ENCODE measurements at regions not wholly inside any gene's neighbourhood (a gene's known extent, or its start where the extent isn't known, plus 50 kb on each side); places are given as distances from the start of the nearest gene placed in this dataset.

DNA sequence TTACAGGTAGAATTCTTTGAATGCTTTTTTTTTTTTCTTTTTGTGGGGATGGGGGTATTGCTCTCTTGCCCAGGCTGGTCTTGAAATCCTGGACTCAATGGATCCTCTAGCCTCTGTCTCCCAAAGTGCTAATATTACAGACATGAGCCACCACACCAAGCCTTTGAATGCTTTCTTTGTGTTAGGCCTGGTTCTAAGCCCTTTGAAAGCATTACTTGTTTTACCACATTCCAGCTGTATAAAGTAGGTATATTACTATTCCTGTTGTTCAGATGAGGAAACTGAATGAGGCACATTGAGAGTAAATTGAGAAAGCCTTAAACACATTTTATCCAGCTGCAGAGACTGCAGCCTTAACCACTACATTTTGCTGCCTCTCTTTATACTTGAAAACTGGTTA lies 841.8 kb upstream of the ADGRL4 start:
- peak overlapping the region; percentile 18 for H3K27ac ChIP-seq (ENCODE audit: low read depth, low read length, severe bottlenecking)

DNA sequence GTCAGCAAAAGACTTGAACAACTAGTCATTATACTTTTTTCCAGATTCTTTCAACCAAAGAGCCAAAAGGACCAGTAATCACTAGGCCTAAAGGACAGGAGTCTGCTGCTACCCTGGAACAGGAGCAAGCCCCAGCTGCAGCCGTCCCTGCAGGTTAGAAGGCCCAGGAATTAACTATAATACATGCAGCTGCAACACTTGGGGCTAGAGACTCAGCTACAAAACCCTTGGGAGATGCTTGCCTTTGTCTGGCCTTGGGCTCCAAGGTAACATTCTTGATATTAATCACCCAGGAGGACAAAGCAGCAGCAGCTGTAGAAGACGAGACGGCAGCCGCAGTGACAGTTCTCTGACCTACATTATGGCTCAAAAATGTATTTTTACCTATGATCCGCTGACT lies 841.2 kb upstream of the ADGRL4 start:
- H3K4me3 ChIP-seq (ENCODE audit: extremely low read depth, insufficient read depth, low read length, poor library complexity, severe bottlenecking) = no peak overlapping the region
- peaks cover 3% of the 10 kb centered on the region for H3K4me1 ChIP-seq (ENCODE audit: control insufficient read depth, insufficient read depth, low read length, poor library complexity, severe bottlenecking)
- no peaks in the 10 kb centered on the region for H3K36me3 ChIP-seq (ENCODE audit: control insufficient read depth, insufficient read depth, low read length)
- no peaks in the 10 kb centered on the region for H3K9me3 ChIP-seq (ENCODE audit: control insufficient read depth, low read length)
- 80% methylated on average over 4 to 5 of the region's 5 CpGs for WGBS, 2 experiments (ENCODE audit: insufficient coverage in 2 of 2)
- peak overlapping the region; percentile 18 for H3K27ac ChIP-seq (ENCODE audit: low read depth, low read length, severe bottlenecking)

More for the DNA sequence above, 841.8 kb upstream of the ADGRL4 start:
- Histone ChIP-seq H3K4me1 (ENCODE audit: control insufficient read depth, insufficient read depth, low read length, poor library complexity, severe bottlenecking) (peaks cover 3% of the 10 kb centered on the region), H3K36me3 (ENCODE audit: control insufficient read depth, insufficient read depth, low read length) (no peaks in the 10 kb centered on the region), H3K4me3 (ENCODE audit: extremely low read depth, insufficient read depth, low read length, poor library complexity, severe bottlenecking) (no peak overlapping the region), H3K9me3 (ENCODE audit: control insufficient read depth, low read length) (no peaks in the 10 kb centered on the region)

DNA sequence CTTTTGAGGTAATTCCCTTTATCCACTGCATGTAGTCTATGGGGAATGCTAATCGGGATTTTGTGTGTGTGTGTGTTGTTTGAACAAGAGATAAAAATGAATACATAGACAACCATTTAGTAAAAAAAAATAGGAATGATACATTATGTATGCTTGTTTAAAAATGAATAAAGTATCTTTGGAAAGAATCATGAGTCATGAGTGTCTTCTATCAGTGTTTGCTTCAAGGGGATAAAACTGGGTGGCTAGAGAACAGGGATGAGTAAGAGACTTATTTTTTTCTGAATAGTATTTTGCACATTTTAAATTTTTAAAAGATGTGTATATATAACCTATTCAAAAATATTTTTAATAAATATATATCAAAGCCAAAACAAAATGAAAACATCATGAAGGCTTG lies 839.4 kb upstream of the ADGRL4 start:
- no CpG with 5 or more reads among the region's 1 CpG for WGBS, 2 experiments (ENCODE audit: insufficient coverage in 2 of 2)
- Histone ChIP-seq H3K4me3 (ENCODE audit: extremely low read depth, insufficient read depth, low read length, poor library complexity, severe bottlenecking) (no peak overlapping the region), H3K4me1 (ENCODE audit: control insufficient read depth, insufficient read depth, low read length, poor library complexity, severe bottlenecking) (peaks cover 3% of the 10 kb centered on the region), H3K27ac (ENCODE audit: low read depth, low read length, severe bottlenecking) (no peak overlapping the region), H3K36me3 (ENCODE audit: control insufficient read depth, insufficient read depth, low read length) (no peaks in the 10 kb centered on the region), H3K9me3 (ENCODE audit: control insufficient read depth, low read length) (no peaks in the 10 kb centered on the region)

DNA sequence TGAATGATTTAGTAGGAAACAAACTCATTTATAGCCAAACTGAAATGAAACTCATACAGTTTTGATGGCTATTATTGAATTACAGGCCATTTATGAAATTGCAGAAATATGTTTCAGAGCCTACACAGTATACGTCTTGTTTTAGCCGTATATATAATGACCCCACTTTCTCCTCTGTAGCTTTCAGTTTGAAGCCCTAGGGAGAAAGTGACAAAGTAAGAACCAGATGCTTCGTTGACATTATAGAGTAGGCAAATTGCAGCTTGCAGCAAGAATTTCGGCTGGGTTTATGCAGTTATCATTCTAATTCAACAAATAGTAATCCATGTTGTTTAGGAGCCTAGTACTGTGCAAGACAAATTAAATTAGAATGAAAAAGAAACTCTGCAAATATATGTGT lies 836.3 kb upstream of the ADGRL4 start:
- H3K9me3 ChIP-seq (ENCODE audit: control insufficient read depth, low read length) = no peaks in the 10 kb centered on the region
- no peak overlapping the region for H3K4me3 ChIP-seq (ENCODE audit: extremely low read depth, insufficient read depth, low read length, poor library complexity, severe bottlenecking)
- no peaks in the 10 kb centered on the region for H3K4me1 ChIP-seq (ENCODE audit: control insufficient read depth, insufficient read depth, low read length, poor library complexity, severe bottlenecking)
- no peaks in the 10 kb centered on the region for H3K36me3 ChIP-seq (ENCODE audit: control insufficient read depth, insufficient read depth, low read length)
- no CpG with 5 or more reads among the region's 4 CpGs for whole genome bisulfite sequencing, 2 experiments (ENCODE audit: insufficient coverage in 2 of 2)
- H3K27ac ChIP-seq (ENCODE audit: low read depth, low read length, severe bottlenecking) = no peak overlapping the region

GRCh38 chr1:79839882-79840281 lies 833.4 kb upstream of the ADGRL4 start:
- 86% methylated on average over 1 of the region's 1 CpG; no CpG with 5 or more reads in 1 of the 2 experiments for WGBS, 2 experiments (ENCODE audit: insufficient coverage in 2 of 2)
- Histone ChIP-seq H3K4me1 (ENCODE audit: control insufficient read depth, insufficient read depth, low read length, poor library complexity, severe bottlenecking) (no peaks in the 10 kb centered on the region), H3K9me3 (ENCODE audit: control insufficient read depth, low read length) (no peaks in the 10 kb centered on the region), H3K36me3 (ENCODE audit: control insufficient read depth, insufficient read depth, low read length) (no peaks in the 10 kb centered on the region), H3K4me3 (ENCODE audit: extremely low read depth, insufficient read depth, low read length, poor library complexity, severe bottlenecking) (no peak overlapping the region), H3K27ac (ENCODE audit: low read depth, low read length, severe bottlenecking) (no peak overlapping the region)

GRCh38 chr1:79827446-79827845 lies 820.9 kb upstream of the ADGRL4 start:
- Histone ChIP-seq H3K27ac (ENCODE audit: low read depth, low read length, severe bottlenecking) (no peak overlapping the region), H3K9me3 (ENCODE audit: control insufficient read depth, low read length) (no peaks in the 10 kb centered on the region), H3K4me3 (ENCODE audit: extremely low read depth, insufficient read depth, low read length, poor library complexity, severe bottlenecking) (no peak overlapping the region), H3K4me1 (ENCODE audit: control insufficient read depth, insufficient read depth, low read length, poor library complexity, severe bottlenecking) (no peaks in the 10 kb centered on the region), H3K36me3 (ENCODE audit: control insufficient read depth, insufficient read depth, low read length) (no peaks in the 10 kb centered on the region)
- WGBS, 2 experiments (ENCODE audit: insufficient coverage in 2 of 2) = no CpG with 5 or more reads among the region's 2 CpGs

DNA sequence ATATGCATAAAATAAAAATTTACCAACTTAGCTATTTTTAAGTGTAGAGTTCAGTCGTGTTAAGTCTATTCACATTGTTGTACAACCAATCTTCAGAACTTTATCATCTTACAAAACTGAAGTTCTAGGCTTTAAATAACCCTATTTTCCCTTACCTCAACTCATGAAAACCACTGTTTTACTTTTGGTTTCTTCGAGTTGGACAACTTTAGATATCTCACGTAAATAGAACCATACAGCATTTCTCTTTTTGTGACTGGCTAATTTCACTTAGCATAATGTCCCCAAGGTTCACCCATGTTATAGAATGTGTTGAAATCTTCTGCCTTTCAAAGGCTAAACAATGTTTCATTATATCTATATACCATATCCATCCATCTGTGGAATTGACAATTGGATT lies 819.0 kb upstream of the ADGRL4 start:
- no peak overlapping the region for H3K27ac ChIP-seq (ENCODE audit: low read depth, low read length, severe bottlenecking)
- no peaks in the 10 kb centered on the region for H3K36me3 ChIP-seq (ENCODE audit: control insufficient read depth, insufficient read depth, low read length)
- H3K4me3 ChIP-seq (ENCODE audit: extremely low read depth, insufficient read depth, low read length, poor library complexity, severe bottlenecking) = no peak overlapping the region
- H3K9me3 ChIP-seq (ENCODE audit: control insufficient read depth, low read length) = no peaks in the 10 kb centered on the region
- H3K4me1 ChIP-seq (ENCODE audit: control insufficient read depth, insufficient read depth, low read length, poor library complexity, severe bottlenecking) = no peaks in the 10 kb centered on the region
- WGBS, 2 experiments (ENCODE audit: insufficient coverage in 2 of 2) = 81% methylated on average over 2 of the region's 3 CpGs; no CpG with 5 or more reads in 1 of the 2 experiments

DNA sequence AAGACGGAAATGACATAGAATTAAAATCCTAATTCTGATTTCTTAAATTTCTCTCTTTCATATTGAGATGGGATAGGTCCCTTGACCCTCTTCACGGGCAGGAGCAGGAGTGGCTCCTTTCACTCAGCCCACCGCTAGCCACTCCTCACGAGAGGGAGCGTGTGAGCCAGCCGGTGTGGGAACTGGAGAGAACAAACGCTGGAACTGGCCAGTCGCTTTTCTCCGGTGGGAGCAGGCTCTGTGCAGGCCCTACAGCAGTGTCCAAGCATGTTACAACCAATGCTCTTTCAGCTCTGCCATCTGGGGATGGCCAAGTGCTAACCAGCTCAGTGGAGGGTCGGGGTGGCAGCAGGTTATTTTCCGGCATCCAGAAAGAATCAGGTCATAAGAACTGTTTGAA lies 815.5 kb upstream of the ADGRL4 start:
- 96 to 97% methylated on average over 8 to 10 of the region's 11 CpGs for WGBS, 2 experiments (ENCODE audit: insufficient coverage in 2 of 2)
- H3K36me3 ChIP-seq (ENCODE audit: control insufficient read depth, insufficient read depth, low read length) = no peaks in the 10 kb centered on the region
- no peak overlapping the region for H3K27ac ChIP-seq (ENCODE audit: low read depth, low read length, severe bottlenecking)
- no peaks in the 10 kb centered on the region for H3K4me1 ChIP-seq (ENCODE audit: control insufficient read depth, insufficient read depth, low read length, poor library complexity, severe bottlenecking)
- H3K4me3 ChIP-seq (ENCODE audit: extremely low read depth, insufficient read depth, low read length, poor library complexity, severe bottlenecking) = no peak overlapping the region
- H3K9me3 ChIP-seq (ENCODE audit: control insufficient read depth, low read length) = no peaks in the 10 kb centered on the region

DNA sequence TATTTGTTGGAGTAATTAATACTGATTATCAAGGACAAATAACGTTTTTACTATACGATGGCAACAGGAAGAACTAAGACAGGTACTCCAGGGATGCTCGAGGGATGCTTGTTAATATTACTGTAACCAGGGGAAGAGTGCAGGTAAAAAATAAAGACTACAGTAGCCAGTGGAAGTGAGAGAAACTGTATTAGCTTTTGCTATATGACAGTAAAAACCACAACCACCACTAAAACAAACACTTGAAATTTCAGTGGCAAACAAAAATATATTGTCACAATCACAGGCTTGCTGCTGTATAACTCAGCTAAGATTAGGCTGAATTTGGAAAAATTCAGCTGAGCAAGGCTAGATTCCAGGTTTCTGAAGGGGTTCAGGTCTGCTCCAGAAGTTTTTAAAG lies 812.6 kb upstream of the ADGRL4 start:
- H3K4me3 ChIP-seq (ENCODE audit: extremely low read depth, insufficient read depth, low read length, poor library complexity, severe bottlenecking) = no peak overlapping the region
- H3K36me3 ChIP-seq (ENCODE audit: control insufficient read depth, insufficient read depth, low read length) = no peaks in the 10 kb centered on the region
- H3K4me1 ChIP-seq (ENCODE audit: control insufficient read depth, insufficient read depth, low read length, poor library complexity, severe bottlenecking) = no peaks in the 10 kb centered on the region
- no peaks in the 10 kb centered on the region for H3K9me3 ChIP-seq (ENCODE audit: control insufficient read depth, low read length)
- WGBS, 2 experiments (ENCODE audit: insufficient coverage in 2 of 2) = 88% methylated on average over 3 of the region's 3 CpGs; no CpG with 5 or more reads in 1 of the 2 experiments
- no peak overlapping the region for H3K27ac ChIP-seq (ENCODE audit: low read depth, low read length, severe bottlenecking)

DNA sequence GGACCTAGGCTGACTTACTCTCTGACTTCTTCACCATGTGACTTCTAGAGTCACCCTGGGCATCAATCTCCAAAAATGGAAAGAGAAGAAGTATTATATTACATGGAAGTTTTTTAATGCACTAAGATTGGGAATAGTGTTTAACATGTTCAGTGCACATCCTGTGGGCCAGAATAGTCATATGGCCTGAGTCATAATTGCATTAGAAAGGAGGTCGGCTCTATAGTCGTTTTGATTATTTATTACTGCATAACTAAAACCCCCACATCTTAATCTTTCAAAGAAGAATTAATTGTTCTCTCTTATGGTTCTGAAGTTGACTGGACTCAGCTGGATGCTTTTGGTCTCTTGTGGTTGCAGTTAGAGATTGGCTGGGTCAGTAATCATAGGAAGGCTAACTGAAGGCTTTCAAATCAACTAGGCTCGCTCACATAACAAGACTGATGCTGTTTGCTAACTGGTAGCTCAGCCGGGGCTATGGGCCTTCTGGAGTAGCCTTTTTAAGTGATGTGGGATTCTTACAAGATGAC lies 810.6 kb upstream of the ADGRL4 start:
- 86 to 100% methylated on average over 2 of the region's 4 CpGs for WGBS, 2 experiments (ENCODE audit: insufficient coverage in 2 of 2)
- Histone ChIP-seq H3K4me1 (ENCODE audit: control insufficient read depth, insufficient read depth, low read length, poor library complexity, severe bottlenecking) (no peaks in the 10 kb centered on the region), H3K27ac (ENCODE audit: low read depth, low read length, severe bottlenecking) (no peak overlapping the region), H3K4me3 (ENCODE audit: extremely low read depth, insufficient read depth, low read length, poor library complexity, severe bottlenecking) (no peak overlapping the region), H3K36me3 (ENCODE audit: control insufficient read depth, insufficient read depth, low read length) (no peaks in the 10 kb centered on the region), H3K9me3 (ENCODE audit: control insufficient read depth, low read length) (no peaks in the 10 kb centered on the region)

DNA sequence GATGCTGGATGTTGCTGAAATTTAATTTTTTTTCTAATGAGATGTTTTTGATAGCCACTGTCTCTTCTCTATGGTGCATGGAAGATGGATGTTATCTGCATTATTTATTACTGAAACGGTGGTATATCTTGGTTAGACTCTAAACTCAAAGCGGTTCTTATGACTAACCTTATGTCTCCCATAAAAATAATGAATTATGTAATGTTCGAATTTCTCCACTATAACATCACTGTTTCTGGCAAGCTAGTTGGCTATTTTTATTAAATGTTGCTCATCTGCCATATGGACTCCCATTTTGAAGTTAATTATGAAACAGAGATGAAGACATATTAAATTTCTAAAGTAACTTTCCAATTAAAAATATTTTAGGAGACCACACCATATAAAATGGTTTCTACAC lies 808.6 kb upstream of the ADGRL4 start:
- Histone ChIP-seq H3K27ac (ENCODE audit: low read depth, low read length, severe bottlenecking) (no peak overlapping the region), H3K4me1 (ENCODE audit: control insufficient read depth, insufficient read depth, low read length, poor library complexity, severe bottlenecking) (no peaks in the 10 kb centered on the region), H3K36me3 (ENCODE audit: control insufficient read depth, insufficient read depth, low read length) (no peaks in the 10 kb centered on the region), H3K4me3 (ENCODE audit: extremely low read depth, insufficient read depth, low read length, poor library complexity, severe bottlenecking) (no peak overlapping the region), H3K9me3 (ENCODE audit: control insufficient read depth, low read length) (no peaks in the 10 kb centered on the region)
- WGBS, 2 experiments (ENCODE audit: insufficient coverage in 2 of 2) = no CpG with 5 or more reads among the region's 3 CpGs
